Testis (tissue), 2 donors: ENCODE measurements at regions not wholly inside any gene's neighbourhood (a gene's known extent, or its start where the extent isn't known, plus 50 kb on each side); places are given as distances from the start of the nearest gene placed in this dataset.

Source experiments
- DNase-seq: peaks from one replicate; pipeline ENCODE4 v3.0.0-alpha.2; 2019
- H3K27ac ChIP-seq, 2 donors: fragments of 200-600 bp; sonication (generic); one replicate each; pipeline ENCODE4 v1.5.1; 2019
- H3K27me3 ChIP-seq: fragments of 200-600 bp; sonication (generic); one replicate; pipeline ENCODE4 v1.5.1; 2019
- H3K36me3 ChIP-seq: fragments of 200-600 bp; sonication (generic); one replicate; pipeline ENCODE4 v1.5.1; 2017; ENCODE audit warnings: low read depth; ENCODE audit errors: missing control alignments
- H3K4me1 ChIP-seq: fragments of 200-600 bp; sonication (generic); one replicate; pipeline ENCODE4 v1.5.1; 2019
- H3K4me3 ChIP-seq, 2 donors: fragments of 200-600 bp; sonication (generic); one replicate each; pipeline ENCODE4 v1.5.1; 2017 to 2019
- H3K9me3 ChIP-seq: fragments of 200-600 bp; sonication (generic); one replicate; pipeline ENCODE4 v1.5.1; 2017
- CTCF ChIP-seq, 3 experiments: fragments of 450-650 bp in 2 of 3; fragments of 200-600 bp in 1 of 3; sonication (generic) in 1 of 3; IDR thresholded peaks; one replicate each; pipeline ENCODE4 v1.5.1; 2016 to 2019; ENCODE audit warnings: antibody characterized with exemption in 3 of 3, mild to moderate bottlenecking in 2 of 3, moderate library complexity in 1 of 3
- POLR2A ChIP-seq: fragments of 450-650 bp; IDR thresholded peaks from one replicate; pipeline ENCODE4 v1.6.1; 2017; ENCODE audit warnings: antibody characterized with exemption, mild to moderate bottlenecking, moderate library complexity
- WGBS, 2 donors: methylation state at CpG; one replicate each; pipeline ENCODE4 v1.1.5; 2018; 5-methylcytosine and 5-hydroxymethylcytosine counted together
- intact Hi-C: fragments of 100-400 bp; cut with DNase I; formaldehyde crosslinking; loops from one replicate; pipeline ENCODE4 v1.15.1; 2023; ENCODE audit warnings: low total_unique reads

DNA sequence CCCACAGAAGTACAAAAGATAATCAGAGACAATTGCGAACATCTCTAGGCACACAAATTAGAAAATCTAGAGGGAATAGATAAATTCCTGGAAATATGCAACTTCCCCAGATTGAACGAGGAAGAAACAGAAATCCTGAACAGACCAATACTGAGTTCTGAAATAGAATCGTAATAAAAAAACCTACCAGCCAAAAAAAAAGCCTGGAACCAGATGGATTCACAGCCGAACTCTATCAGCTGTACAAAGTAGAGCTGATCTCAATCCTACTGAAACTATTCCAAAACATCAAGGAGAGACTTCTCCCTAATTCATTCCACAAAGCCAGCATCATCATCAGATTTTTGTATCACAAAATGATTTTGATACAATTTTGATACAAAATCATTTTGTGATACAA is 206.4 kb downstream of the REEP3 start:
- Histone ChIP-seq H3K4me3 (no peak overlapping the region), H3K4me1 (peaks cover 3% of the 10 kb centered on the region), H3K9me3 (no peaks in the 10 kb centered on the region), H3K27ac (no peak overlapping the region), H3K36me3 (no peaks in the 10 kb centered on the region), H3K27me3 (no peaks in the 10 kb centered on the region)
- TF ChIP-seq POLR2A (no peak), CTCF (IDR thresholded peaks at IDR 0.05) (no peak)
- WGBS, 2 donors, result 59 to 67% methylated on average over 4 of the region's 4 CpGs
- DNase-seq, result no peak
- intact Hi-C loops, result loop anchor here (10.0 kb wide), 1 partner anchor 563 kb away; no protein-coding TSS in a partner anchor

DNA sequence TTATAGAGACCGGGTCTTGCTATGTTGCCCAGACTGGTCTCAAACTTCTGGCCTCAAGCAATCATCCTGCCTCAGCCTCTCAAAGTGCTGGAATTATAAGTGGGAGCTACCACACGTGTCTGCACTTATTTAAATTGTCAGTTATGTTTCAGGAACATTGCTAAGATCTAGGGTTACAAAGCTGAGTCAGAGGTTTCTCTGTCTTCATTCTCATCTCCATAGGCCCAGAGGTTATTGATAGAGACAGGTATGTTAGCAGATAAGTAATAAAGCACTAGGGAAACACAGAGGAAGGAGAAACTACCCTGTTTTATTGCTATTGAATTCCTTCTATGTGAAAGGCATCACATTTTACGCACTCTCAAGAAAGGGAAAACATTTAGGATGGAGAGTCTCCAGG is 214.1 kb downstream of the REEP3 start:
- H3K4me1 ChIP-seq, result no peaks in the 10 kb centered on the region
- no peak for TF ChIP-seq POLR2A
- TF ChIP-seq CTCF (IDR thresholded peaks at IDR 0.05), result no peak
- H3K27me3 ChIP-seq, result no peaks in the 10 kb centered on the region
- no peaks in the 10 kb centered on the region for H3K36me3 ChIP-seq
- no peak overlapping the region for H3K27ac ChIP-seq
- WGBS, 2 donors, result 85 to 87% methylated on average over 3 of the region's 3 CpGs
- intact Hi-C loops, result no loop called here
- H3K4me3 ChIP-seq, result no peak overlapping the region
- no peaks in the 10 kb centered on the region for H3K9me3 ChIP-seq
- DNase-seq, result no peak

- Histone ChIP-seq H3K9me3 (no peaks in the 10 kb centered on the region), H3K36me3 (no peaks in the 10 kb centered on the region), H3K27ac (no peak overlapping the region), H3K4me1 (no peaks in the 10 kb centered on the region), H3K27me3 (no peaks in the 10 kb centered on the region), H3K4me3 (no peak overlapping the region)
- intact Hi-C loops, result no loop called here
- TF ChIP-seq POLR2A, result no peak
- TF ChIP-seq CTCF (IDR thresholded peaks at IDR 0.05), result no peak
- DNase-seq, result no peak
- 78 to 91% methylated on average over 2 of the region's 2 CpGs for WGBS, 2 donors
Observed at GRCh38 chr10:63738410-63738809, 217.2 kb downstream of the REEP3 start.

DNA sequence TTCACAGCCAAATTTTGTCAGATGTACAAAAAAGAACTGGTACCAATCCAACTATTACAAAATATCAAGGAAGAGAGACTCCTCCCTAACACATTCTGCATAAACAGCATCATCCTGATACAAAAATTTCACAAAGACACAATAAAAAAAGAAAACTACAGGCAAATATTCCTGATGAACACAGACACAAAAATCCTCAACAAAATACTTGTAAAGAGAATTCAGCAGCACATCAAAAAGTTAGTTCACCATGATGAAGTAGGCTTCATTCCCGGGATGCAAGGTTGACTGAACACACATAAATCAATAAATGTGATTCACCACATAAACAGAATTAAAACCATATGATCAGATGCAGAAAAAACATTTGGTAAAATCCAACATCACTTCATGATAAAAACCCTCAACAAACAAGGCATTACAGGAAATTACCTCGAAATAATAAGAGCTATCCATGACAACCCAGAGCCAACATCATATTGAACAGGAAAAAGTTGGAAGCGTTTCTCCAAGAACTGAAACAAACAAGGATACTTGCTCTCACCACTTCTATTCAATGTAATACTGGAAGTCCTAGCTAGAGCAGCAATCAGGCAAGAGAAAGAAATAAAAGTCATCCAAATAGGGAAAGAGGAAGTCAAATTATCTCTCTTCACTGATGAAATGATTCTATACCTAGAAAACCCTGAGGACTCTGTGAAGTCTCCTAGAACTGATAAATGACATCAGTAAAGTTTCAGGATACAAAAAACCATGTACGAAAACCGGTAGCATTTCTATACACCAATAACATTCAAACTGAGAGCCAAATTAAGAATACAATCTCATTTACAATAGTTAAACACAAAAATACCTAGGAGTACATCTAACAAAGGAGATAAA is 223.1 kb downstream of the REEP3 start:
- no peak overlapping the region for H3K27ac ChIP-seq
- H3K4me3 ChIP-seq, result no peak overlapping the region
- intact Hi-C loops, result no loop called here
- H3K36me3 ChIP-seq, result no peaks in the 10 kb centered on the region
- no peaks in the 10 kb centered on the region for H3K9me3 ChIP-seq
- WGBS, 2 donors, result 70 to 73% methylated on average over 5 of the region's 5 CpGs
- H3K4me1 ChIP-seq, result no peaks in the 10 kb centered on the region
- no peaks in the 10 kb centered on the region for H3K27me3 ChIP-seq
- TF ChIP-seq POLR2A (no peak), CTCF (IDR thresholded peaks at IDR 0.05) (no peak)
- no peak for DNase-seq

DNA sequence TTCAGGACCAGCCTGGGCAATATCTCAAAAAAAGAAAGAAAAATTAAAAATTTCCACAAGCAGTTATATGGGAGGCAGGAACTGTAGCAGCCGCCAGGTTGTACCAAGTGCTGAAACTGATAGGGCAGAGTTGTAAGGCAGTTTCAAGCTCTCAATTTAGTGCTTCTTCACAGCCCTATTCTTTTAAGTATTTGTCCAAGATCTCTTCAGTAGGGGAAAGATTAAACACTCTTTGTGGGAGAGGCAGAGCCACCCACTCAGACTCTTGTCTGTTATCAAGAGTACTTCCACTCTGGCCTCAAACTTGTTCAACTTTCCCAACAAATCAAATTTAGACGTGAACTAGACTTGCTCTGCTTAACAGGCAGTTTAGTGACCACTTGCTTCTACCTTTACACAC is 228.7 kb downstream of the REEP3 start:
- H3K4me1 ChIP-seq, result no peaks in the 10 kb centered on the region
- H3K9me3 ChIP-seq, result no peaks in the 10 kb centered on the region
- WGBS, 2 donors, result 57 to 61% methylated on average over 2 of the region's 2 CpGs
- no peak for DNase-seq
- no peaks in the 10 kb centered on the region for H3K27me3 ChIP-seq
- TF ChIP-seq CTCF (IDR thresholded peaks at IDR 0.05) (no peak), POLR2A (no peak)
- intact Hi-C loops, result no loop called here
- no peak overlapping the region for H3K27ac ChIP-seq
- H3K4me3 ChIP-seq, result no peak overlapping the region
- no peaks in the 10 kb centered on the region for H3K36me3 ChIP-seq
